GM23248 (cell line): ENCODE measurements at regions not wholly inside any gene's neighbourhood (a gene's known extent, or its start where the extent isn't known, plus 50 kb on each side); places are given as distances from the start of the nearest gene placed in this dataset.
"Not testable (repeated sequence)": the region's sequence is repeated elsewhere in the genome, so short reads cannot be mapped to it uniquely, and the experiment has no call there.

Source experiments
- DNase-seq: peaks from one replicate; pipeline ENCODE4 v3.0.0-alpha.2; 2015
- H2AFZ ChIP-seq: fragments of 200-600 bp; sonication (generic); 2 replicates; pipeline ENCODE4 v1.6.1; 2016; ENCODE audit warnings: antibody characterized with exemption
- H3F3A ChIP-seq: fragments of 200-600 bp; sonication (generic); 2 replicates; pipeline ENCODE4 v1.6.1; 2016; ENCODE audit warnings: mild to moderate bottlenecking, antibody characterized with exemption, mixed run types; ENCODE audit not compliant: insufficient read depth
- H3K27ac ChIP-seq: fragments of 200-600 bp; sonication (generic); 2 replicates; pipeline ENCODE4 v1.5.1; 2016; ENCODE audit warnings: mild to moderate bottlenecking
- H3K27me3 ChIP-seq: fragments of 200-600 bp; sonication (generic); replicated peaks from 2 replicates; pipeline ENCODE4 v1.6.1; 2016; ENCODE audit warnings: mild to moderate bottlenecking; ENCODE audit not compliant: insufficient read depth
- H3K36me3 ChIP-seq: fragments of 200-600 bp; sonication (generic); 2 replicates; pipeline ENCODE4 v1.6.1; 2016; ENCODE audit warnings: low read depth, mild to moderate bottlenecking
- H3K4me1 ChIP-seq: fragments of 200-600 bp; sonication (generic); 2 replicates; pipeline ENCODE4 v1.6.1; 2016; ENCODE audit warnings: mild to moderate bottlenecking; ENCODE audit not compliant: insufficient read depth
- H3K4me2 ChIP-seq: fragments of 200-600 bp; sonication (generic); one replicate; pipeline ENCODE4 v1.6.1; 2016; ENCODE audit warnings: mild to moderate bottlenecking; ENCODE audit not compliant: unreplicated experiment
- H3K4me3 ChIP-seq: fragments of 200-600 bp; sonication (generic); 2 replicates; pipeline ENCODE4 v1.5.1; 2016; ENCODE audit warnings: mild to moderate bottlenecking
- H3K79me2 ChIP-seq: fragments of 200-600 bp; sonication (generic); 2 replicates; pipeline ENCODE4 v1.6.1; 2016; ENCODE audit warnings: mild to moderate bottlenecking; ENCODE audit not compliant: insufficient read depth
- H3K9ac ChIP-seq: fragments of 200-600 bp; sonication (generic); 2 replicates; pipeline ENCODE4 v1.6.1; 2016; ENCODE audit warnings: mild to moderate bottlenecking
- H3K9me2 ChIP-seq: fragments of 200-600 bp; sonication (generic); 2 replicates; pipeline ENCODE4 v1.6.1; 2016; ENCODE audit warnings: mixed run types, mild to moderate bottlenecking, moderate library complexity; ENCODE audit not compliant: insufficient read depth
- H3K9me3 ChIP-seq: fragments of 200-600 bp; sonication (generic); one replicate; pipeline ENCODE4 v1.6.1; 2017; ENCODE audit warnings: low read depth
- H4K20me1 ChIP-seq: fragments of 200-600 bp; sonication (generic); 2 replicates; pipeline ENCODE4 v1.6.0; 2016; ENCODE audit not compliant: insufficient read depth
- EZH2 ChIP-seq: fragments of 200-600 bp; sonication (generic); IDR thresholded peaks from 2 replicates; pipeline ENCODE4 v1.6.1; 2018; ENCODE audit warnings: antibody characterized with exemption, mild to moderate bottlenecking; ENCODE audit not compliant: insufficient read depth, poor library complexity, severe bottlenecking
- EZH2phosphoT487 ChIP-seq: fragments of 200-600 bp; sonication (generic); IDR thresholded peaks from 2 replicates; pipeline ENCODE4 v1.6.1; 2018; ENCODE audit warnings: antibody characterized with exemption, moderate library complexity, mild to moderate bottlenecking, low read depth; ENCODE audit not compliant: insufficient read depth
- WGBS, 2 experiments: methylation state at CpG; one replicate each; pipeline ENCODE4 v1.1.6; 2015 to 2017; ENCODE audit warnings: low lambda C conversion rate in 2 of 2, low coverage in 1 of 2; ENCODE audit errors: missing lambda C conversion rate in 2 of 2; 5-methylcytosine and 5-hydroxymethylcytosine counted together
- in situ Hi-C: fragments of 300-500 bp; cut with MboI; formaldehyde crosslinking; loops from 2 replicates; pipeline ENCODE4 v1.15.0; 2020

- WGBS, 2 experiments: 32 to 42% methylated on average over 4 of the region's 4 CpGs
- Histone ChIP-seq H3K4me2 (no peak overlapping the region), H3K9me2 (no peaks in the 10 kb centered on the region), H3K4me3 (no peak overlapping the region), H3K27ac (no peak overlapping the region), H4K20me1 (no peaks in the 10 kb centered on the region), H3K4me1 (no peaks in the 10 kb centered on the region), H3K36me3 (no peaks in the 10 kb centered on the region), H3F3A (no peaks in the 10 kb centered on the region), H3K9ac (no peak overlapping the region), H3K9me3 (no peaks in the 10 kb centered on the region), H3K27me3 (no peaks in the 10 kb centered on the region), H2AFZ (no peak overlapping the region), H3K79me2 (no peaks in the 10 kb centered on the region)
- DNase-seq: no peak
- TF ChIP-seq EZH2phosphoT487 (no peak), EZH2 (no peak)
- in situ Hi-C loops: no loop called here
These were observed 545.0 kb upstream of the GRM7 start for GRCh38 chr3:6315906-6316305.

DNA sequence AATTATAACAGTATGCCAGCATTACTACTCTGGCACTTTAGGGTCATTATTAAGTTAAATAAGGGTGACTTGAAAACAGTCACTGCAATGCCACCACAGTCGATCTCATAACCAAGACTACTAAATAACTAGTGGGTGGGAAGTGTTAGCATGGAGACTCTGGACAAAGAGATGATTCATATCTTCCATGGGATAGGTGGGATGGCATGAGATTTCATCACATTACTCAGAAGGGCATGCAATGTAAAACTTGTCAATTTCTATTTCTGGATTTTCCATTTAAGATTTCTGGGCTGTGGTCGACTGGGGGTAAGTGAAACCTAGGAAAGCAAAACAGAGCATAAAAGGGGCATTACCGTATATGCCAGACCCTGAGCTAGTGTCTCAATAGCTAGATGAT, 538.9 kb upstream of the GRM7 start:
- H3K79me2 ChIP-seq: no peaks in the 10 kb centered on the region
- H3K4me1 ChIP-seq: no peaks in the 10 kb centered on the region
- H3F3A ChIP-seq: no peaks in the 10 kb centered on the region
- no peak overlapping the region for H2AFZ ChIP-seq
- 18 to 23% methylated on average over 3 of the region's 3 CpGs for WGBS, 2 experiments
- no peak overlapping the region for H3K27ac ChIP-seq
- no peak overlapping the region for H3K4me2 ChIP-seq
- no peak overlapping the region for H3K9ac ChIP-seq
- H3K27me3 ChIP-seq: no peaks in the 10 kb centered on the region
- H4K20me1 ChIP-seq: no peaks in the 10 kb centered on the region
- H3K9me2 ChIP-seq: no peaks in the 10 kb centered on the region
- in situ Hi-C loops: no loop called here
- no peaks in the 10 kb centered on the region for H3K36me3 ChIP-seq
- H3K4me3 ChIP-seq: no peak overlapping the region
- no peak for TF ChIP-seq EZH2phosphoT487
- no peak for TF ChIP-seq EZH2
- H3K9me3 ChIP-seq: no peaks in the 10 kb centered on the region
- no peak for DNase-seq

GRCh38 chr3:6326771-6327170, 534.1 kb upstream of the GRM7 start:
- Histone ChIP-seq H4K20me1 (no peaks in the 10 kb centered on the region), H3K79me2 (no peaks in the 10 kb centered on the region), H3K4me1 (no peaks in the 10 kb centered on the region), H3K4me3 (no peak overlapping the region), H3K4me2 (no peak overlapping the region), H3K36me3 (no peaks in the 10 kb centered on the region), H3K27ac (no peak overlapping the region), H2AFZ (no peak overlapping the region), H3K9ac (no peak overlapping the region), H3K9me2 (no peaks in the 10 kb centered on the region), H3K9me3 (no peaks in the 10 kb centered on the region), H3K27me3 (no peaks in the 10 kb centered on the region), H3F3A (no peaks in the 10 kb centered on the region)
- in situ Hi-C loops: no loop called here
- TF ChIP-seq EZH2: no peak
- no peak for TF ChIP-seq EZH2phosphoT487
- WGBS, 2 experiments: 1 to 6% methylated on average over 6 of the region's 6 CpGs
- no peak for DNase-seq

GRCh38 chr3:6340980-6341325, 520.0 kb upstream of the GRM7 start:
- H3K9ac ChIP-seq, H3K4me3 ChIP-seq, H3K4me1 ChIP-seq, H2AFZ ChIP-seq, in situ Hi-C loops, H3K79me2 ChIP-seq, DNase-seq, H3K36me3 ChIP-seq, H3K4me2 ChIP-seq, H3F3A ChIP-seq, H3K9me3 ChIP-seq, H3K27ac ChIP-seq, H4K20me1 ChIP-seq, H3K27me3 ChIP-seq, H3K9me2 ChIP-seq: not testable (repeated sequence)
- 73 to 77% methylated on average over 20 to 24 of the region's 24 CpGs for WGBS, 2 experiments

- no peak overlapping the region for H2AFZ ChIP-seq
- no peak overlapping the region for H3K4me3 ChIP-seq
- no peak for DNase-seq
- H3K4me1 ChIP-seq: no peaks in the 10 kb centered on the region
- TF ChIP-seq EZH2phosphoT487 (no peak), EZH2 (no peak)
- no peak overlapping the region for H3K4me2 ChIP-seq
- no peaks in the 10 kb centered on the region for H3K79me2 ChIP-seq
- H3K36me3 ChIP-seq: no peaks in the 10 kb centered on the region
- H3K27ac ChIP-seq: no peak overlapping the region
- no peaks in the 10 kb centered on the region for H3K9me3 ChIP-seq
- H3F3A ChIP-seq: no peaks in the 10 kb centered on the region
- WGBS, 2 experiments: 2% methylated on average over 3 of the region's 3 CpGs
- H4K20me1 ChIP-seq: no peaks in the 10 kb centered on the region
- in situ Hi-C loops: no loop called here
- H3K9me2 ChIP-seq: no peaks in the 10 kb centered on the region
- no peak overlapping the region for H3K9ac ChIP-seq
- no peaks in the 10 kb centered on the region for H3K27me3 ChIP-seq
These were observed 509.2 kb upstream of the GRM7 start for GRCh38 chr3:6351752-6352151.
